IMR-90 (cell line): ENCODE measurements at regions not wholly inside any gene's neighbourhood (a gene's known extent, or its start where the extent isn't known, plus 50 kb on each side); places are given as distances from the start of the nearest gene placed in this dataset.
A peak's percentile ranks its signal among the peaks of the same experiment; 100 is the strongest.

Experiments
- ATAC-seq: fragments of 200-7000 bp; cut with Tn5 transposase; 2 replicates; pipeline ENCODE4 v1.9.1; 2020; ENCODE audit warnings: low read depth, mild to moderate bottlenecking, moderate library complexity
- BruUV-seq: library from RNA; stranded (reverse); fragments of 400-500 nt; replicated peaks from 2 replicates; lab custom pipeline; 2021; lab: Mats Ljungman, UMichigan
- CTCF ChIA-PET: fragments of 300-600 bp; formaldehyde crosslinking; extraction: SDS; loops from one replicate; lab custom pipeline; 2021; ENCODE audit warnings: antibody characterized with exemption; lab: Yijun Ruan, JAX
- POLR2A ChIA-PET: fragments of 300-600 bp; sonication (Branson Sonifier 250); formaldehyde crosslinking; loops from one replicate; lab custom pipeline; 2022; ENCODE audit warnings: antibody characterized with exemption; ENCODE audit not compliant: unreplicated experiment; lab: Charles Lee
- DNase-seq: peaks from one replicate; pipeline ENCODE4 v3.0.0; 2013
- H2AFZ ChIP-seq: replicated peaks from 2 replicates; pipeline ENCODE3; 2013; ENCODE audit warnings: low read length, mild to moderate bottlenecking; ENCODE audit not compliant: poor library complexity
- H2AK5ac ChIP-seq: 2 replicates; pipeline ENCODE4 v1.6.1; 2013; ENCODE audit warnings: low read depth, low read length, inconsistent platforms
- H2AK9ac ChIP-seq: replicated peaks from 2 replicates; pipeline ENCODE3; 2013; ENCODE audit warnings: mild to moderate bottlenecking, low read depth, low read length, moderate library complexity; ENCODE audit not compliant: poor library complexity
- H2BK120ac ChIP-seq: 2 replicates; pipeline ENCODE4 v1.6.1; 2013; ENCODE audit warnings: low read depth, low read length, inconsistent platforms
- H2BK15ac ChIP-seq: 3 replicates; pipeline ENCODE4 v1.6.1; 2013; ENCODE audit warnings: low read depth, low read length, inconsistent platforms
- H2BK20ac ChIP-seq: 2 replicates; pipeline ENCODE4 v1.6.1; 2013; ENCODE audit warnings: low read depth, mild to moderate bottlenecking, inconsistent platforms, low read length, moderate library complexity
- H2BK5ac ChIP-seq: 2 replicates; pipeline ENCODE4 v1.6.1; 2013; ENCODE audit warnings: mild to moderate bottlenecking, low read depth, low read length, inconsistent platforms; ENCODE audit not compliant: poor library complexity, severe bottlenecking
- H3K14ac ChIP-seq: replicated peaks from 2 replicates; pipeline ENCODE4 v1.6.1; 2013; ENCODE audit warnings: low read depth, low read length, inconsistent platforms
- H3K18ac ChIP-seq: 2 replicates; pipeline ENCODE4 v1.6.1; 2013; ENCODE audit warnings: low read depth, low read length, control low read depth
- H3K23ac ChIP-seq: 2 replicates; pipeline ENCODE4 v1.6.1; 2013; ENCODE audit warnings: low read depth, low read length, inconsistent platforms
- H3K27ac ChIP-seq: 2 replicates; pipeline ENCODE4 v1.5.1; 2013; ENCODE audit warnings: mild to moderate bottlenecking, control low read depth, low read length; ENCODE audit not compliant: insufficient read depth
- H3K27me3 ChIP-seq: 2 replicates; pipeline ENCODE4 v1.6.1; 2013; ENCODE audit warnings: low read length; ENCODE audit not compliant: control insufficient read depth, insufficient read depth
- H3K36me3 ChIP-seq: 2 replicates; pipeline ENCODE4 v1.6.1; 2013; ENCODE audit warnings: low read length, mixed read lengths; ENCODE audit not compliant: control insufficient read depth, insufficient read depth
- H3K4ac ChIP-seq: 2 replicates; pipeline ENCODE4 v1.6.1; 2013; ENCODE audit warnings: low read depth, low read length, inconsistent platforms
- H3K4me1 ChIP-seq: 2 replicates; pipeline ENCODE4 v1.6.1; 2013; ENCODE audit warnings: low read length, mixed read lengths; ENCODE audit not compliant: control insufficient read depth, insufficient read depth
- H3K4me2 ChIP-seq: 2 replicates; pipeline ENCODE4 v1.6.1; 2013; ENCODE audit warnings: low read depth, mild to moderate bottlenecking, control low read depth, low read length, moderate library complexity
- H3K4me3 ChIP-seq: 2 replicates; pipeline ENCODE4 v1.5.1; 2013; ENCODE audit warnings: low read depth, mild to moderate bottlenecking, control low read depth, low read length, moderate library complexity; ENCODE audit not compliant: insufficient read depth
- H3K56ac ChIP-seq: 2 replicates; pipeline ENCODE4 v1.6.1; 2013; ENCODE audit warnings: low read length, inconsistent platforms; ENCODE audit not compliant: insufficient read depth; ENCODE audit errors: extremely low read depth
- H3K79me1 ChIP-seq, 2 experiments: 2 replicates each; pipeline ENCODE4 v1.6.1; 2013; ENCODE audit warnings: low read length in 2 of 2, inconsistent platforms in 1 of 2, low read depth in 1 of 2
- H3K9ac ChIP-seq: 2 replicates; pipeline ENCODE4 v1.6.1; 2013; ENCODE audit warnings: low read depth, low read length, control low read depth
- H3K9me1 ChIP-seq: 2 replicates; pipeline ENCODE4 v1.6.1; 2013; ENCODE audit warnings: low read length, inconsistent platforms; ENCODE audit not compliant: insufficient read depth
- H3K9me3 ChIP-seq: 2 replicates; pipeline ENCODE4 v1.6.1; 2013; ENCODE audit warnings: low read length; ENCODE audit not compliant: control insufficient read depth, insufficient read depth
- H4K20me1 ChIP-seq: 2 replicates; pipeline ENCODE4 v1.6.1; 2013; ENCODE audit warnings: low read length, inconsistent platforms; ENCODE audit not compliant: insufficient read depth
- H4K5ac ChIP-seq: 2 replicates; pipeline ENCODE4 v1.6.1; 2013; ENCODE audit warnings: mild to moderate bottlenecking, low read depth, low read length, control low read depth
- H4K8ac ChIP-seq, 2 experiments: 2 replicates each; pipeline ENCODE4 v1.6.1; 2013; ENCODE audit warnings: low read depth in 2 of 2, low read length in 2 of 2, control low read depth in 1 of 2, inconsistent platforms in 1 of 2
- H4K91ac ChIP-seq: 2 replicates; pipeline ENCODE4 v1.6.1; 2013; ENCODE audit warnings: low read depth, low read length, inconsistent platforms; ENCODE audit not compliant: insufficient read depth
- CHD1 ChIP-seq: IDR thresholded peaks from 2 replicates; pipeline ENCODE4 v1.6.1; 2012; ENCODE audit warnings: low read depth, low read length, improper control_type of control experiment
- FOS ChIP-seq: fragments of 150-350 bp; IDR thresholded peaks from 2 replicates; pipeline ENCODE4 v1.6.1; 2016; ENCODE audit warnings: low read depth, low read length
- MAZ ChIP-seq: IDR thresholded peaks from 2 replicates; pipeline ENCODE4 v1.6.1; 2012; ENCODE audit warnings: low read depth, mild to moderate bottlenecking, low read length, improper control_type of control experiment, moderate library complexity, borderline replicate concordance
- NFE2L2 ChIP-seq: fragments of 150-350 bp; IDR thresholded peaks from 2 replicates; pipeline ENCODE4 v1.6.1; 2016; ENCODE audit warnings: low read depth, mild to moderate bottlenecking, low read length
- POLR2A ChIP-seq: IDR thresholded peaks from 2 replicates; pipeline ENCODE4 v1.6.1; 2012; ENCODE audit warnings: mild to moderate bottlenecking, low read depth, low read length
- USF2 ChIP-seq: fragments of 150-350 bp; IDR thresholded peaks from 2 replicates; pipeline ENCODE4 v1.6.1; 2017; ENCODE audit warnings: mild to moderate bottlenecking, antibody characterized with exemption, low read length, low read depth
- WGBS, 2 experiments: methylation state at CpG; one replicate each; pipeline versions ENCODE4 v1.1.5 to v1.1.7; 2013; ENCODE audit warnings: missing lambda C conversion rate in 2 of 2; ENCODE audit not compliant: insufficient read length in 1 of 2; ENCODE audit errors: extremely low coverage in 2 of 2; 5-methylcytosine and 5-hydroxymethylcytosine counted together
- dilution Hi-C: fragments of 300-500 bp; cut with HindIII; formaldehyde crosslinking; loops from one replicate; pipeline ENCODE4 v1.14.3; 2018; ENCODE audit warnings: low sequenced_read_pairs; ENCODE audit not compliant: unreplicated experiment
- in situ Hi-C: fragments of 300-500 bp; cut with MboI; formaldehyde crosslinking; loops from 3 replicates; pipeline ENCODE4 v1.14.3; 2019; ENCODE audit warnings: low sequenced_read_pairs, inconsistent platforms, mixed read lengths
- intact Hi-C: fragments of 100-400 bp; cut with micrococcal nuclease; formaldehyde crosslinking; loops from 2 replicates; pipeline ENCODE4 v1.10.0; 2022

- H3K9me1 ChIP-seq: no peaks in the 10 kb centered on the region
- no peak overlapping the region for H3K4me2 ChIP-seq
Measured at GRCh38 chr1:55369474-55369873, 154.3 kb upstream of the USP24 start.

More at GRCh38 chr1:55369474-55369873, 154.3 kb upstream of the USP24 start:
- Histone ChIP-seq H3K27ac (no peak overlapping the region), H3K4me1 (no peaks in the 10 kb centered on the region), H2AK5ac (no peak overlapping the region), H3K23ac (no peak overlapping the region), H3K9ac (no peak overlapping the region), H3K36me3 (no peaks in the 10 kb centered on the region), H3K4me3 (no peak overlapping the region), H2AK9ac (no peak overlapping the region), H3K27me3 (no peaks in the 10 kb centered on the region), H3K9me3 (peaks cover 6% of the 10 kb centered on the region), H3K79me1 (no peaks in the 10 kb centered on the region), H2BK20ac (no peak overlapping the region), H2BK5ac (no peak overlapping the region), H3K18ac (no peak overlapping the region), H3K14ac (0 out of 2 replicates have a peak overlapping the region, but pooled peaks have one; percentile 24), H3K4ac (no peak overlapping the region), H4K91ac (no peak overlapping the region), H2BK120ac (no peak overlapping the region), H4K5ac (no peak overlapping the region), H3K56ac (no peak overlapping the region), H4K8ac (no peak overlapping the region), H4K20me1 (no peaks in the 10 kb centered on the region), H2BK15ac (no peak overlapping the region), H2AFZ (no peak overlapping the region)
- ChIA-PET POLR2A (no interaction called here), CTCF (interaction anchor here (1.4 kb wide), 1 partner anchor 9 kb away, joined by 3 read pairs; no protein-coding TSS in a partner anchor)
- in situ Hi-C loops: no loop called here
- no peak for TF ChIP-seq NFE2L2
- no peak for TF ChIP-seq CHD1
- no peak for TF ChIP-seq POLR2A
- 0 out of 2 replicates have a peak, but pooled peaks have one; percentile 10 for TF ChIP-seq FOS
- no peak for TF ChIP-seq MAZ
- no peak for TF ChIP-seq USF2
- DNase-seq (peak; percentile 57), ATAC-seq (no peak)
- dilution Hi-C loops: no loop called here
- no TSS peak for BruUV-seq
- intact Hi-C loops: no loop called here
- WGBS, 2 experiments: no CpG with 5 or more reads among the region's 6 CpGs
